ENCODE measurements at regions not wholly inside any gene's neighbourhood (a gene's known extent, or its start where the extent isn't known, plus 50 kb on each side); places are given as distances from the start of the nearest gene placed in this dataset.
"Not testable (repeated sequence)": the region's sequence is repeated elsewhere in the genome, so short reads cannot be mapped to it uniquely, and the experiment has no call there.

GRCh38 chr5:126007841-126008240 lies 415.4 kb upstream of the GRAMD2B start:
- in situ Hi-C loops (cut with MboI; ENCODE audit: low sequenced_read_pairs, unreplicated experiment) = no loop called here
- DNase-seq (ENCODE audit: low spot score) = no peak
- TF ChIP-seq, protein P1, sequence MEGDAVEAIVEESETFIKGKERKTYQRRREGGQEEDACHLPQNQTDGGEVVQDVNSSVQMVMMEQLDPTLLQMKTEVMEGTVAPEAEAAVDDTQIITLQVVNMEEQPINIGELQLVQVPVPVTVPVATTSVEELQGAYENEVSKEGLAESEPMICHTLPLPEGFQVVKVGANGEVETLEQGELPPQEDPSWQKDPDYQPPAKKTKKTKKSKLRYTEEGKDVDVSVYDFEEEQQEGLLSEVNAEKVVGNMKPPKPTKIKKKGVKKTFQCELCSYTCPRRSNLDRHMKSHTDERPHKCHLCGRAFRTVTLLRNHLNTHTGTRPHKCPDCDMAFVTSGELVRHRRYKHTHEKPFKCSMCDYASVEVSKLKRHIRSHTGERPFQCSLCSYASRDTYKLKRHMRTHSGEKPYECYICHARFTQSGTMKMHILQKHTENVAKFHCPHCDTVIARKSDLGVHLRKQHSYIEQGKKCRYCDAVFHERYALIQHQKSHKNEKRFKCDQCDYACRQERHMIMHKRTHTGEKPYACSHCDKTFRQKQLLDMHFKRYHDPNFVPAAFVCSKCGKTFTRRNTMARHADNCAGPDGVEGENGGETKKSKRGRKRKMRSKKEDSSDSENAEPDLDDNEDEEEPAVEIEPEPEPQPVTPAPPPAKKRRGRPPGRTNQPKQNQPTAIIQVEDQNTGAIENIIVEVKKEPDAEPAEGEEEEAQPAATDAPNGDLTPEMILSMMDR (IDR thresholded peaks at IDR 0.05; ENCODE audit: borderline replicate concordance, control extremely low read depth, extremely low read depth, insufficient read depth, missing control alignments) = no peak

DNA sequence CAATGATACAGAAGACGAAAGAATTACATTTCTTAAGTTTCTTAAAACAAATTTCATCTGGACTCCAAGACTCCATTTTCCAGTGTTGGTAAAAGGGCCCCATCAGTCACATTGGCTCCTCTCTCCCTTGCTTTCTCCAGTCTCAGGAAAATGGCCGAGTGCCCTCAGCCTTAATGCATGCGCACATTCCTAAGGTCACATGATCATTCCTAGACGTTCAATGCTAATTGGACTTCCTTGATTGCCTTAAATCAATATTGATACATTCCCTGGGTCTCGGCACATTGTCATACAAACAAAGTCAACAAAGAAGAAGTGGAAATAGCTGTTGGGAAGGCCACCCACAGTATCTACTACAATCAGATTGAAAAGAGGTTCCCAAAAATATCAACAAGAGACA lies 413.6 kb upstream of the GRAMD2B start:
- in situ Hi-C loops (cut with MboI; ENCODE audit: low sequenced_read_pairs, unreplicated experiment) = no loop called here
- no peak for DNase-seq (ENCODE audit: low spot score)
- TF ChIP-seq, protein P1 (IDR thresholded peaks at IDR 0.05; ENCODE audit: borderline replicate concordance, control extremely low read depth, extremely low read depth, insufficient read depth, missing control alignments) = no peak

DNA sequence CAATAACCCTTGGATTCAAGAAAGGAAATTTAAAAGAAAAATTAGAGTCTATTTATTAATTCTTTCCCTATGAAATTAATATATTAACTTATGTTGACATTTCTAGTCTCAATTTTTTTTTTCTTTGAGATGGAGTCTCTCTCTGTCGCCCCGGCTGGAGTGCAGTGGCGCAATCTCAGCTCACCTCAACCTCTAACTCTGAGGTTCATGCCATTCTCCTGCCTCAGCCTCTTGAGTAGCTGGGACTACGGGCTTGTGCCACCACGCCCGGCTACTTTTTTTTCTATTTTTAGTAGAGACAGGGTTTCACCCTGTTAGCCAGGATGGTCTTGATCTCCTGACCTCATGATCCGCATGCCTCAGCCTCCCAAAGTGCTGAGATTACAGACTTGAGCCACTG lies 411.7 kb upstream of the GRAMD2B start:
- DNase-seq (ENCODE audit: low spot score); in situ Hi-C loops (cut with MboI; ENCODE audit: low sequenced_read_pairs, unreplicated experiment): not testable (repeated sequence)

- no peak for DNase-seq (ENCODE audit: low spot score)
- in situ Hi-C loops (cut with MboI; ENCODE audit: low sequenced_read_pairs, unreplicated experiment) = no loop called here
- TF ChIP-seq, protein P1 (IDR thresholded peaks at IDR 0.05; ENCODE audit: borderline replicate concordance, control extremely low read depth, extremely low read depth, insufficient read depth, missing control alignments) = no peak
Measured at GRCh38 chr5:126014676-126015075, 408.5 kb upstream of the GRAMD2B start.

DNA sequence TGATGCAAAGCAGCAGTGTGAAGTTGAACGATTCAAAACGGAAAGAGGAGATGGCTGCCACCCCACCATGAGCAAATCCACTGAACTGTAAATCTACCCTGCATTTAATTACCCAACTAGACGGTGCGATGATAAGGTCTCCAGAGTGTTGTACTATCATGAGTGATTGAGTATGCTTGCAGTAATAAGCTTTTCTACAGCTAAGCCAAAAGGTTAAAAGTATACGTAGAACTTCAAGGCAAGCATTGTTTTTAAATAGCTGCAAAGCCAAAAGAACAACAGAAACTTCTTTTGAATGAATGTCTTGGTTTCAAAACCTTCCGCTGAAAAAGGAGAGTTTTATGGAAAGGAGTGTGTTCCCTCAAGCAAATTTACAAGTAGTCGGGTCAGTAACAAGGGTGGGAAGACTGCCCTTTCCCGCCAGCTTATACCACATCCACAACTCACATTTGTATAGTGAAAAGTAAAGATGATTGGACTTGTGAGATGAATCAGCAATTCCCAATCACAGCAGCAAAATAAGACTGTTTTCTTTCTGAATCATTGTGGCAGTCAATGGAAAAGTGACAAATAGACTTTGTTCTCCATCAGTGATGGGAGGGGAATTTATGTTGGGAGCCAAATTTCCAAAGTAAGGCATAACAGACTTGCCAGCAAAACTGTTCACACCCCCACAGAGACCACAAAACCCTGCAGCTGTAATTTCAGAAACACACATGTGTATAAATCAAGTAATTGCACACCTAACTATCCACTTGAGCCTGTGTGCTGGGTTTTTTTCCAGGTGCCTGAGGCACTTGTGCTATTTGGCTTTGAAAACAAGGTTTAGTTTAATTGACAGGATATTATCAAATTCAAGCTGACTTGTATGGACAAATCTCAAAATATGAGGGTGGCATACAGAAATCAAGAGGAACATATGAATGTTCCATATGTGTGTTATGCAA lies 407.7 kb upstream of the GRAMD2B start:
- TF ChIP-seq, protein P1 (IDR thresholded peaks at IDR 0.05; ENCODE audit: borderline replicate concordance, control extremely low read depth, extremely low read depth, insufficient read depth, missing control alignments) = no peak
- in situ Hi-C loops (cut with MboI; ENCODE audit: low sequenced_read_pairs, unreplicated experiment) = no loop called here
- no peak for DNase-seq (ENCODE audit: low spot score)

DNA sequence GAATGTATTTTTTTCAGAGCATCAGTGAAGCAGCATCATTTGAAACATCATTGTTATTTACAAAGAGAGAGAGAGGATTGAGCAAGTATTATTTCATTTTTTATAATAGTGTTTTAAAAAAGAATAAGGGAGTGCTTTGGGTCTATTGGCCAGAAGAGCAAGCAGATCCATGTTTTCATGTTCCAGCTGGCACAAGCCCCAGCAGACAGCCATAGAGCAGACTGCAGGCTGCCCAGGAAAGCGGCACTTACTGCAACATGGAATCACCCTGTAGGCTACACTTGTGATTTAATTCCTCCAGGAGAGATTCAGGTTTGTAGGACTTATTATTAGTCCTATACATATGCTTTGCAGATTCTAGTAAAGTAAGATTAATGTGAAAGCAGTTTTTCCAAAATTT lies 407.0 kb upstream of the GRAMD2B start:
- in situ Hi-C loops (cut with MboI; ENCODE audit: low sequenced_read_pairs, unreplicated experiment) = no loop called here
- DNase-seq (ENCODE audit: low spot score) = no peak

DNA sequence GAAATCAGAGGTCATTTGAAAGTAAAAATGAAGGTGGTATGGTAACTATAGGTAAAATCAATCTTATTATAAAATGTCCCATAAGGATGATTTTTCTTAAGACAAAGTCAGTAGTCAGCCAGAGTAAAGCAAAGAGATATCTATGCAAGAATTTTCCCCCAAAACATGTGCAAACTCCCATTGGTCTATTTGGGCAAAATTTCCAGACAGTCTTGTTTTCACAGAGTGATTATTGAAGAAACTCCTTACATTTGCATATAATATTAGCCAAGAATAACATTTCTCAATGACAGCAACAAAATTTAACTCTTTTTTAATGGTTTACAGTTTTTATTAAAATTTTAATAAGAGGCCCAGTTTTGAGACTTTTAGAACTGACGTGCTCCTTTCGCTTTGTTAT lies 406.1 kb upstream of the GRAMD2B start:
- in situ Hi-C loops (cut with MboI; ENCODE audit: low sequenced_read_pairs, unreplicated experiment) = no loop called here
- TF ChIP-seq, protein P1 (IDR thresholded peaks at IDR 0.05; ENCODE audit: borderline replicate concordance, control extremely low read depth, extremely low read depth, insufficient read depth, missing control alignments) = no peak
- DNase-seq (ENCODE audit: low spot score) = no peak

More for the DNA sequence above, 407.0 kb upstream of the GRAMD2B start:
- TF ChIP-seq, protein P1 (IDR thresholded peaks at IDR 0.05; ENCODE audit: borderline replicate concordance, control extremely low read depth, extremely low read depth, insufficient read depth, missing control alignments) = no peak

Data from GM13976 (cell line).